ENCODE measurements at regions not wholly inside any gene's neighbourhood (a gene's known extent, or its start where the extent isn't known, plus 50 kb on each side); places are given as distances from the start of the nearest gene placed in this dataset.

DNA sequence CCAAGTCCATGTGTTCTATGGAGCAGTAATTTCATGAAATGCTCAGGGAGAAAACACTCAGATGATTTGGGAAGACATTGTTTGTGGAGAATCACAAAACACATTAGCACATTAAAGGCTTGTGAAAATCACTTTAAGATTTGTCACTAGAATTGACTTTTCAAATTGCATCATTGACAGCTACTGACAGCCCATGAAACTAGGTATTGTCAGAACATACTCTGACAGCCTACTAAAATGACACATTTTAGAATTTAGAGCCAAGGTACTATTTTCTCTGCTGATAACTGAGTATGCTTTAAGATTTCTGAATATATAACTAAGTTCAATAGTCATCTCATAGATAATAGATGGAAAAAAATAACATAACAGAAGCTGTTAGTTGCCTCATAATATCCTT lies 67.4 kb upstream of the FOXC1 start:
- Histone ChIP-seq H3K4me1 (ENCODE audit: control insufficient read depth, insufficient read depth, low read length) (no peaks in the 10 kb centered on the region), H3K4me3 (ENCODE audit: low read length) (no peak overlapping the region), H3K9me3 (ENCODE audit: control insufficient read depth, low read length) (peaks cover 4% of the 10 kb centered on the region), H3K27ac (ENCODE audit: low read depth, low read length) (no peak overlapping the region), H3K27me3 (ENCODE audit: control insufficient read depth, insufficient read depth, low read length, poor library complexity, severe bottlenecking) (no peaks in the 10 kb centered on the region), H3K36me3 (ENCODE audit: control insufficient read depth, insufficient read depth, low read length) (no peaks in the 10 kb centered on the region), H3K9ac (ENCODE audit: extremely low read depth, low read length, poor library complexity, severe bottlenecking) (no peak overlapping the region)
- TF ChIP-seq CTCF (conservative IDR thresholded peaks at IDR 0.05): no peak
- Mint-ChIP-seq H3K9me3 (peaks cover 1% of the 10 kb centered on the region), H3K27me3 (ENCODE audit: insufficient read depth) (no peaks in the 10 kb centered on the region), H3K4me1 (no peaks in the 10 kb centered on the region), H3K4me3 (no peak overlapping the region), H3K27ac (no peak overlapping the region), H3K36me3 (ENCODE audit: low read depth) (no peaks in the 10 kb centered on the region)
- no peak for DNase-seq

GRCh38 chr6:1542764-1543163 lies 67.0 kb upstream of the FOXC1 start:
- Mint-ChIP-seq H3K4me3 (no peak overlapping the region), H3K27me3 (ENCODE audit: insufficient read depth) (no peaks in the 10 kb centered on the region), H3K4me1 (no peaks in the 10 kb centered on the region), H3K9me3 (peaks cover 1% of the 10 kb centered on the region), H3K27ac (no peak overlapping the region), H3K36me3 (ENCODE audit: low read depth) (no peaks in the 10 kb centered on the region)
- Histone ChIP-seq H3K27me3 (ENCODE audit: control insufficient read depth, insufficient read depth, low read length, poor library complexity, severe bottlenecking) (no peaks in the 10 kb centered on the region), H3K9ac (ENCODE audit: extremely low read depth, low read length, poor library complexity, severe bottlenecking) (no peak overlapping the region), H3K4me3 (ENCODE audit: low read length) (no peak overlapping the region), H3K36me3 (ENCODE audit: control insufficient read depth, insufficient read depth, low read length) (no peaks in the 10 kb centered on the region), H3K4me1 (ENCODE audit: control insufficient read depth, insufficient read depth, low read length) (no peaks in the 10 kb centered on the region), H3K27ac (ENCODE audit: low read depth, low read length) (no peak overlapping the region), H3K9me3 (ENCODE audit: control insufficient read depth, low read length) (peaks cover 4% of the 10 kb centered on the region)
- DNase-seq: no peak
- TF ChIP-seq CTCF (conservative IDR thresholded peaks at IDR 0.05): no peak
- 72% methylated on average over 3 of the region's 3 CpGs; no CpG with 5 or more reads in 1 of the 2 experiments for WGBS, 2 experiments (ENCODE audit: insufficient coverage in 1 of 2, insufficient read length in 1 of 2)

DNA sequence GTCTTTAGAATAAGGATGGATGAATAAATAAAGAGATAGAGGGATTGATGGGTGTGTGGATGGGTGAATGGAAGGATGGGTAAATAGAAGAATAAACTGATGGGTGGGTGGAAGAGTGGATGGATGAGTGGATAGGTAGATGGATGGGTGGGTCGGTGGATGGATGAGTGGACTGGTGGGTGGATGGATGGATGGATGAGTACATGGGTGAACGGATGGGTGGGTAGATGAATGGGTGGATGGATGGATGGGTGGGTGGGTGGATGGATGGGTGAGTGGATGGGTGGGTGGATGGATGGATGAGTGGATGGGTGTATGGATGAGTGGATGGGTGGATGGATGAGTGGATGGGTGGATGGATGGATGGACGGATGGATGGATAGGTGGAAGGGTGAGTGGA lies 65.7 kb upstream of the FOXC1 start:
- H3K9me3 Mint-ChIP-seq: peaks cover 1% of the 10 kb centered on the region
- Histone ChIP-seq H3K27ac (ENCODE audit: low read depth, low read length) (no peak overlapping the region), H3K36me3 (ENCODE audit: control insufficient read depth, insufficient read depth, low read length) (no peaks in the 10 kb centered on the region), H3K27me3 (ENCODE audit: control insufficient read depth, insufficient read depth, low read length, poor library complexity, severe bottlenecking) (no peaks in the 10 kb centered on the region), H3K4me1 (ENCODE audit: control insufficient read depth, insufficient read depth, low read length) (no peaks in the 10 kb centered on the region), H3K4me3 (ENCODE audit: low read length) (no peak overlapping the region), H3K9me3 (ENCODE audit: control insufficient read depth, low read length) (peaks cover 4% of the 10 kb centered on the region), H3K9ac (ENCODE audit: extremely low read depth, low read length, poor library complexity, severe bottlenecking) (no peak overlapping the region)
- H3K27ac Mint-ChIP-seq: no peak overlapping the region
- no peaks in the 10 kb centered on the region for H3K27me3 Mint-ChIP-seq (ENCODE audit: insufficient read depth)
- TF ChIP-seq CTCF (conservative IDR thresholded peaks at IDR 0.05): no peak
- no peak for DNase-seq
- no peak overlapping the region for H3K4me3 Mint-ChIP-seq
- H3K4me1 Mint-ChIP-seq: no peaks in the 10 kb centered on the region
- H3K36me3 Mint-ChIP-seq (ENCODE audit: low read depth): no peaks in the 10 kb centered on the region
- 75 to 100% methylated on average over 2 to 3 of the region's 3 CpGs for WGBS, 2 experiments (ENCODE audit: insufficient coverage in 1 of 2, insufficient read length in 1 of 2)
